ENCODE measurements at regions not wholly inside any gene's neighbourhood (a gene's known extent, or its start where the extent isn't known, plus 50 kb on each side); places are given as distances from the start of the nearest gene placed in this dataset.

DNA sequence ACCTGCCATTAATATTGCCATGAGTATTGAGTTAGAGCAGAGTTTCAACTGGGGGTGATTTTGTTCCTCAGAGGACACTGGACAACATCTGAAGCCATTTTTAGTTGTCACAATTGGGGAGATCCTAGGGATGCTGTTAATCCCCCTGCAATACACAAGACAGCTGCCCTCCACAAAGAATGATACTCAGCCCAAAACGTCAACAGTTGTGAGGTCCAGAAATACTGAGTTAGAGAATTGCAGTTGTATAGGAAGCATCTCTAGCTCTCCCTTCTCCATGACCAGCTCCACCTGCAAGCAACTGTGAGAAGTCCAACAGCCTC, 614.0 kb upstream of the CDH5 start:
- Mint-ChIP-seq H3K4me1 (no peaks in the 10 kb centered on the region), H3K27ac (no peak overlapping the region), H3K9me3 (ENCODE audit: insufficient read depth) (peaks cover 2% of the 10 kb centered on the region), H3K4me3 (no peak overlapping the region), H3K27me3 (no peaks in the 10 kb centered on the region)
- Histone ChIP-seq H3K4me1 (ENCODE audit: control insufficient read depth in 2 of 2, insufficient read depth in 2 of 2, low read length in 2 of 2) (no peaks in the 10 kb centered on the region), H3K36me3 (replicated peaks in 1 of 2; ENCODE audit: control extremely low read depth in 1 of 2, control insufficient read depth in 1 of 2, extremely low read depth in 1 of 2, insufficient read depth in 2 of 2, low read length in 1 of 2) (no peaks in the 10 kb centered on the region), H3K27me3 (replicated peaks in 1 of 4; ENCODE audit: control extremely low read depth in 1 of 4, control insufficient read depth in 3 of 4, insufficient read depth in 4 of 4, low read length in 3 of 4) (no peaks in the 10 kb centered on the region), H3K79me2 (ENCODE audit: control insufficient read depth, insufficient read depth, low read length) (no peaks in the 10 kb centered on the region), H4K20me1 (ENCODE audit: control insufficient read depth, insufficient read depth, low read length, poor library complexity, severe bottlenecking) (no peaks in the 10 kb centered on the region), H3K4me3 (ENCODE audit: control extremely low read depth in 1 of 5, extremely low read depth in 1 of 5, insufficient read depth in 1 of 5, low read depth in 2 of 5, low read length in 4 of 5) (no peak overlapping the region), H2AFZ (ENCODE audit: insufficient read depth, low read depth, low read length, poor library complexity, severe bottlenecking) (no peak overlapping the region), H3K4me2 (replicated peaks; ENCODE audit: low read depth, low read length, poor library complexity, severe bottlenecking) (no peak overlapping the region), H3K9me3 (ENCODE audit: control extremely low read depth in 1 of 3, control insufficient read depth in 2 of 3, insufficient read depth in 1 of 3, low read length in 2 of 3) (no peaks in the 10 kb centered on the region), H3K27ac (ENCODE audit: low read length in 2 of 2) (no peak overlapping the region), H3K9ac (ENCODE audit: low read length) (no peak overlapping the region)
- no peak for DNase-seq
- ChIA-PET CTCF (no interaction called here), POLR2A (no interaction called here)
- TF ChIP-seq, protein P1, sequence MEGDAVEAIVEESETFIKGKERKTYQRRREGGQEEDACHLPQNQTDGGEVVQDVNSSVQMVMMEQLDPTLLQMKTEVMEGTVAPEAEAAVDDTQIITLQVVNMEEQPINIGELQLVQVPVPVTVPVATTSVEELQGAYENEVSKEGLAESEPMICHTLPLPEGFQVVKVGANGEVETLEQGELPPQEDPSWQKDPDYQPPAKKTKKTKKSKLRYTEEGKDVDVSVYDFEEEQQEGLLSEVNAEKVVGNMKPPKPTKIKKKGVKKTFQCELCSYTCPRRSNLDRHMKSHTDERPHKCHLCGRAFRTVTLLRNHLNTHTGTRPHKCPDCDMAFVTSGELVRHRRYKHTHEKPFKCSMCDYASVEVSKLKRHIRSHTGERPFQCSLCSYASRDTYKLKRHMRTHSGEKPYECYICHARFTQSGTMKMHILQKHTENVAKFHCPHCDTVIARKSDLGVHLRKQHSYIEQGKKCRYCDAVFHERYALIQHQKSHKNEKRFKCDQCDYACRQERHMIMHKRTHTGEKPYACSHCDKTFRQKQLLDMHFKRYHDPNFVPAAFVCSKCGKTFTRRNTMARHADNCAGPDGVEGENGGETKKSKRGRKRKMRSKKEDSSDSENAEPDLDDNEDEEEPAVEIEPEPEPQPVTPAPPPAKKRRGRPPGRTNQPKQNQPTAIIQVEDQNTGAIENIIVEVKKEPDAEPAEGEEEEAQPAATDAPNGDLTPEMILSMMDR (IDR thresholded peaks at IDR 0.05) = no peak
- ATAC-seq (ENCODE audit: low read depth) = no peak
- intact Hi-C loops (cut with micrococcal nuclease) = no loop called here
- WGBS (ENCODE audit: insufficient coverage) = no CpG with 5 or more reads among the region's 1 CpG

DNA sequence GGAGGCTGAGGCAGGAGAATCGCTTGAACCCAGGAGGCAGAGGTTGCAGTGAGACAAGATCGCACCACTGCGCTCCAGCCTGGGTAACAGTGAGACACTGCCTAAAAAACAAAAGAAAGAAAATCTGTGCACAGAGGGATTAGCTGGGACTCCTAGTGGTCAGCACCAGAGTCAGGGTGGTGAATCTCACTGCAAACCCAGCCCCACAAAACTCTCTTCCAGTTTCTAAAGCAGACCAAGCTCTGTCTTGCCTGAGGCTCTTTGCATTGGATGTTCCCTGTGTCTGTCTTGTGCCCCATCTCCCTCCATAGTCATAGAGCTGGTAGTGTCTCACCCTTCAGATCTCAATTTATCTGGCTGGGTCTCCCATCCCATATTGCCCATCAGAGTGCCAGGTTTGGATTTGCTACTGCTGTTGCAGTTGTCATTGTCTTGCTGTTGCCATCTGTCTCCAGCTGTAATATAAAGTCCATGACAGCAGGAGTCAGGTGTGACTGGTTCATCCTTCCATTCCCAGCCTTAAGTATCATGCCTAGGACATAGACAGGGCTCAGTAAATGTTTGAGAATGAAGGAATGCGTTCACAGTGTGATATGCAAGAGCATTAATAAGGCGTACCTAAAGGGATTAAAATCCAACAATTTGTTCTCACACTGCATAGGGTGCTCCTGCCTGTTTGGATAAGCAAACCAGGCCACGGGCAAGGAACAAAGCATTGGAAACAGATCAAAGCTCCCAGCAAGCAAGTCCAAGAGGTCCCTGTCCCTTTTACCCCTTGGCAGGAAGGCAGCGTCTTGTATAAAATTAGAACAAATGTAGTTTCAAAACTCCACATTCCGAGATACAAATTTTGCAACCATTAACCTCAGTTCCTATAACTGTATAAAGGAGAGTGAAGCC, 614.6 kb upstream of the CDH5 start:
- Mint-ChIP-seq H3K9me3 (ENCODE audit: insufficient read depth) (peaks cover 2% of the 10 kb centered on the region), H3K4me3 (no peak overlapping the region), H3K4me1 (no peaks in the 10 kb centered on the region), H3K27me3 (no peaks in the 10 kb centered on the region), H3K27ac (no peak overlapping the region)
- H3K4me2 ChIP-seq (replicated peaks; ENCODE audit: low read depth, low read length, poor library complexity, severe bottlenecking) = no peak overlapping the region
- 100% methylated on average over 5 of the region's 8 CpGs for WGBS (ENCODE audit: insufficient coverage)
- no peaks in the 10 kb centered on the region for H3K36me3 ChIP-seq (replicated peaks in 1 of 2; ENCODE audit: control extremely low read depth in 1 of 2, control insufficient read depth in 1 of 2, extremely low read depth in 1 of 2, insufficient read depth in 2 of 2, low read length in 1 of 2)
- ChIA-PET CTCF (no interaction called here), POLR2A (no interaction called here)
- intact Hi-C loops (cut with micrococcal nuclease) = no loop called here
- TF ChIP-seq, protein P1 (IDR thresholded peaks at IDR 0.05) = no peak
- no peak for TF ChIP-seq EZH2 (IDR thresholded peaks at IDR 0.05; ENCODE audit: borderline replicate concordance, insufficient read depth, low read depth, low read length, poor library complexity, severe bottlenecking)
- no peaks in the 10 kb centered on the region for H4K20me1 ChIP-seq (ENCODE audit: control insufficient read depth, insufficient read depth, low read length, poor library complexity, severe bottlenecking)
- H3K27ac ChIP-seq (ENCODE audit: low read length in 2 of 2) = no peak overlapping the region
- no peak overlapping the region for H2AFZ ChIP-seq (ENCODE audit: insufficient read depth, low read depth, low read length, poor library complexity, severe bottlenecking)
- DNase-seq = no peak
- ATAC-seq (ENCODE audit: low read depth) = no peak
- no peak overlapping the region for H3K4me3 ChIP-seq (ENCODE audit: control extremely low read depth in 1 of 5, extremely low read depth in 1 of 5, insufficient read depth in 1 of 5, low read depth in 2 of 5, low read length in 4 of 5)
- no peaks in the 10 kb centered on the region for H3K27me3 ChIP-seq (replicated peaks in 1 of 4; ENCODE audit: control extremely low read depth in 1 of 4, control insufficient read depth in 3 of 4, insufficient read depth in 4 of 4, low read length in 3 of 4)
- no peaks in the 10 kb centered on the region for H3K9me3 ChIP-seq (ENCODE audit: control extremely low read depth in 1 of 3, control insufficient read depth in 2 of 3, insufficient read depth in 1 of 3, low read length in 2 of 3)
- no peaks in the 10 kb centered on the region for H3K79me2 ChIP-seq (ENCODE audit: control insufficient read depth, insufficient read depth, low read length)
- no peaks in the 10 kb centered on the region for H3K4me1 ChIP-seq (ENCODE audit: control insufficient read depth in 2 of 2, insufficient read depth in 2 of 2, low read length in 2 of 2)
- no peak overlapping the region for H3K9ac ChIP-seq (ENCODE audit: low read length)
